ENCODE measurements at regions not wholly inside any gene's neighbourhood (a gene's known extent, or its start where the extent isn't known, plus 50 kb on each side); places are given as distances from the start of the nearest gene placed in this dataset.

GRCh38 chr5:142473038-142473437 lies 148.2 kb upstream of the SPRY4 start:
- DNase-seq = no peak

DNA sequence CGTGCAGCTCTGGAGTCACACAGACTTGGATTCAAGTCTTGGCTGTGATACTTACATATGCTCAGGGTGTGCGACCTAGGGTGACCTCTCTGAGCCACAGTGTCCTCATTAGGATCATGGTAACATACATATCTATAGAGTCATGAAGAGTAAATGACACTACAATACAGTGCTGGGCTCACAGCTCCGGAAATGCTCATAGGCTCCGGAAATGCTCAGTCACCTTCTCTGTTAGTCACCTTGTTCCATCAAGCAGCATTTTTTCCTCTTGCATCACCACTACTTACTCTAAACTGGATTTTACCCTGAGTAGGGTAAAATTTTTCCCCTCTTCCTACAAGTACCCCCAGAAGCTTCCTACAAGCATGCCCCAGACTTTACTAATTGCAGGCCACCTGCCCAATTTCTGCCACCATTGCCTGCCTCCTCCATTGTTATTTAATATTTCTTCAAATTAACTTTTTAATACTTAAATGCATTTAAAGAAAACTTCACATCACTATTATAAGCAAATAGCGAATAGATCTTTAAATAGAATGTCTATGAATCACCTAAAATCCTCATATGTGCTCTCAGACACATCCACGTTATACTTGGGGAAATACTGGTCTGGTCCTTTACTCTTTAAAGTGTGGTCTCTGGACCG lies 147.6 kb upstream of the SPRY4 start:
- no peak for DNase-seq

- peak; percentile 70 for DNase-seq
Observed at GRCh38 chr5:142466195-142466971, 141.6 kb upstream of the SPRY4 start.

- DNase-seq = no peak
Observed at GRCh38 chr5:142465476-142465875, 140.7 kb upstream of the SPRY4 start.

- no peak for DNase-seq
Observed at GRCh38 chr5:142463904-142464303, 139.1 kb upstream of the SPRY4 start.

GRCh38 chr5:142461028-142461590 lies 136.3 kb upstream of the SPRY4 start:
- no peak for DNase-seq

GRCh38 chr5:142459209-142459608 lies 134.4 kb upstream of the SPRY4 start:
- no peak for DNase-seq

DNA sequence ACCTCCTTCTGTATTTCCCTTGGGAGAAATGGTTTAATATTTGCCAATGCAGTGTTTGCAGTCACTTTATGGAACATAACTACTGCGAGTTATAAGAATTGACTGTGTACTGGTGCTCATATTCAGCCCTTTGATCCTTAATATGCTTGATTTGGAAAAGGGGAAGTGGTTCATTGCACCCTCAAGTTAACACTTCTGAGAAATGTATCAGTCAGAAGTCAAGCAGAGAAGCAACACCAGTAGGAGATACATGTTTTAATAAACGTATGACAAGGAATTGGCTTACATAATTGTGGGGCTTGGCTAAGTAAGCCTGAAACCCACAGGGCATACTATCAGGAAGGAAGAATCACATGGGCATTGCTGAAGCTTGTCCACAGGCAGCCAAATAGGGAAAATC lies 131.0 kb upstream of the SPRY4 start:
- DNase-seq = no peak

DNA sequence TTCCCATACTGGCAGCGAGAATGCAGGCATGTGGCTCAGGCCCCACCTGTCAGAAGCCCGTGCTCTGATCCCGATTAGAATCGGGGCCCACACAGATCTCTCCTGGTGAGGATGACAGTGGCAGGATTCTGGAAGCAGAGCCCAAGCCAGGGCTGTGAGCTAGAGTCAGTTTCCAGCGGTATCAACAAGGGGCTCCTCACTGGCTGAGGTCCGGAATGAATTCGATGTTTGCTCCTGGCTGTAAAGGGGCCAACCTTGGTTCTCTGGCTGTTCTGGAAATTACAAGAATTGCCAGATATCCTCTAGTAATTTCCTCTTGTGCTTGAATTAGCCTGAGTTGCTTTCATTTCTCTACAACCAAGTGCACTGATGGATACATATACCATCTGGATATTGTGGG lies 129.1 kb upstream of the SPRY4 start:
- no peak for DNase-seq

GRCh38 chr5:142450419-142450818 lies 125.6 kb upstream of the SPRY4 start:
- no peak for DNase-seq

DNA sequence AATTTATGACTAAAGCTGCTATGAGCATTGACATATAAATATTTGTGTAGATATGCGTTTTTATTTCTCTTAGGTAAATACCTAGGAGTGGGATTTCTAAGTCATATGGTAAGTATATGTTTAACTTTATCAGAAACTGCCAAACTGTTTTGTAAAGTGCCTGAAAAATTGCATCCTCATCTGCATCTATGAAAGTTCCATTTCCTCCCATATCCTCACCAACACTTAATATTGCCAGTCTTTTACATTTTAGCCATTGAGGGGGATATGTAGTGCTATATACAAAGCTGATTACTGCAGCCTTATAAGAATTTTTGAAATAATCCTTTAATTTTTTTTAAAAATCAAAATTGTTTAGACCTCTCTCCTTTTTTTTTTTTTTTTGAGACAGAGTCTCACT lies 123.1 kb upstream of the SPRY4 start:
- DNase-seq = no peak

DNA sequence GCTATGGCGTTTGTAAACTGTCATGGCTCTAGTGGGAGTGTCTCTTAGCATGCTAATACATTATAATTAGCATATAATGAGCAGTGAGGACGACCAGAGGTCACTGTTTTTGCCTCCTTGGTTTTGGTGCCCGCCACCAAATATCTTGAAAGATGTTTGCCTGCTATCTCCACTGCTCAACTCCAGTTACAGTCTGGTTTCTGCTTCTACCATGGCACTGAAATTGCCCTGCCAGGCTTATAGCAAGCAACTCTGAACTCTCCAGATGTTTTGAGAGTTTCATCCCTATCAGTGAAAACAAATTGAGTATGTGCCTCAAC lies 122.1 kb upstream of the SPRY4 start:
- no peak for DNase-seq

- DNase-seq = no peak
Observed at GRCh38 chr5:142446131-142446959, 121.5 kb upstream of the SPRY4 start.

DNA sequence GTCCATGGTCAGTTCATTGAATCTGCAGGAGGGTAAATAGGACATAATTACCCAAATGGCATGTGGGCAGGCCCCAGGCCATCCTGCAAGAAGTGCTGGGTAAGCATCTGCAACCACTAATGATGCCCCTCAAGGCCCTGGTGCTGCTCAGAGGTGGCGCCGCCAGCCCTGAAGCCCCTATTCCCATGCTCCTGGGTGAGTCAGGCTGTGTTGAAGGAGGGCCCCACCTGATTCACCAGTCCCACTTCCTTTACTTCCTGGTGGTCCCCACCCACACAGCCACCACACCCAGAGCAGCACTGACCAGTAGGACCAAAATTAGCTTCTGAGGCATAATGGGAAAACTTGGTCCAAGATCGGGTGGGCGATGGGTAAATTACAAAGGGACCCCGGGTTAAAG lies 120.4 kb upstream of the SPRY4 start:
- DNase-seq = no peak

DNA sequence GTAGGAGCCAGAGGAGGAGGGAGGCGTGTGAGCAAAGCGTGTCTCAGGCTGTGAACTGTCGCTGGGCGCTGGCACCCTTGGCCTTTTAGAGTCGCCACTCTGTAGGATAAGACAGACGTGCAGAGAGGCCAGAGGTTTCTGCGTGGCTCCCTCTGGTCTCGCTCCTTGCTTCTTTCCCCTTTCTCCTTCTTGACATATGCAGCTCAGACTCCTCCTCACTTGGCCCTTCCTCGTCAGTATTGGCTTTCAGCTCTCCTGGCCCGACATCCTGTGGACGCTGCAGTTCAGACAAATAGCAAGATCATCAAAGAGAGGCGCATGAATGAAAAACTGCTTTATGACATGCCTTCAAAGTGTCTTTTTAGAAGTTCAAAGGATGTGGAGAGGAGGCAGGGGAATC lies 116.8 kb upstream of the SPRY4 start:
- DNase-seq = peak; percentile 63

DNA sequence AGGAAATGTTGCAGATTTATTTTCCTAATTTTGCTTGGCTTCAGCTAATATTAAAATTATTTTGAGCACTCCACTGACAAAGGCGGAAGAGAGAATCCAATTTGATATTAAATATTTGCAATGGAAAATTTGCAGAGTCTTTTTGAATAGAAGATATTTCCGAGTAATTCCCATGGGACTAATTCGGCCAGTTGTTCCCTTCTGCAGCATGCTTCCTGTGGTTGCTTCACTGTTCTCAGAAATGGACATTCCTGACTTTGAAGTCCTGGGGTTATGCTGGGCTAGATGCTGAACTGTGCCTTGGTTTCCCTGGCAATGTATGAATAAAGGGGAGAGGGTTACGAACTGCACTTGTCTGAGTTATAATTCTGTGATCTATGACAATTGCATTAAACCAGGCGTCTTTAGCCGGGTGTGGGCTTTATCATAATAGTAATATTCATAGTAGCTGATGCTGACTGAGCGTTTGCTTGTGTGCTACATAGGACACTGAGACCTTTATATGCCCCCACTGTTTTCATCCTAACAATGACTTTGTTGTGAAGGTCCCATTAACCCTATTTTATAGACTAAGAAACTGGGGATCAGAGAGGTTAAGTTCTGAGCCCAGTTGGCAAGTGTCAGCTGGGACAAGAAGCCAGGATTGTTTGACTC lies 114.5 kb upstream of the SPRY4 start:
- no peak for DNase-seq

GRCh38 chr5:142438573-142438972 lies 113.8 kb upstream of the SPRY4 start:
- DNase-seq = no peak

DNA sequence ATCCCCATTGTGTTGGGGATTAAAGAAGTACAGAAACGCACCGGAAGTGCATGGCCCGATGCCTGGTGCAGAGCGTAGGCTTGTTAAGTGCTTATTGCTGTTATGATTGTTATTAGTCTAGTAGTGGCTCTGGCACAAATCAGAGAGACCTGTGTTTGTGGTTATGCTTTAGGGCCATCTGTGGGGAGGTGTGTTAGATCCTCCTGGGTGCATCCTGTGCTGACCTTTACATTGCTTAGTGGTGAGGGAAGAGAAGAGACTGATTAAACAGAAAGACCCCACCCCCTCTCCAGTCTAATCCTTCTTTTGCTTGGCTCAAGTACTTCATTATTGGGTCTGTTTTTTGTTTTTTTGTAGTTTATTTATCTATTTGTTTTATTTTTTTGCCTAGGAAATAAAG lies 112.7 kb upstream of the SPRY4 start:
- no peak for DNase-seq

GRCh38 chr5:142435410-142436115 lies 110.7 kb upstream of the SPRY4 start:
- DNase-seq = no peak

GRCh38 chr5:142434322-142434612 lies 109.4 kb upstream of the SPRY4 start:
- DNase-seq = no peak

GRCh38 chr5:142433526-142434321 lies 108.9 kb upstream of the SPRY4 start:
- DNase-seq = no peak

GRCh38 chr5:142432961-142433360 lies 108.1 kb upstream of the SPRY4 start:
- DNase-seq = no peak

All from left hindlimb (tissue), 1 donor.